Stimulated activated CD4-positive, alpha-beta T cell treated with anti-CD3 and anti-CD28 coated beads, TNF-alpha, amount 100 ng/mL, for 4 hours (primary cell): ENCODE measurements at regions not wholly inside any gene's neighbourhood (a gene's known extent, or its start where the extent isn't known, plus 50 kb on each side); places are given as distances from the start of the nearest gene placed in this dataset.
"Not testable (repeated sequence)": the region's sequence is repeated elsewhere in the genome, so short reads cannot be mapped to it uniquely, and the experiment has no call there.

Experiments
- DNase-seq, 3 experiments: peaks; one replicate each; pipeline ENCODE4 v3.0.0-alpha.2; 2020; ENCODE audit warnings: low read depth in 3 of 3

GRCh38 chr16:29199626-29200025 is 206.9 kb downstream of the NPIPB11 start:
- not testable (repeated sequence) for DNase-seq

GRCh38 chr16:29198731-29199521 is 207.6 kb downstream of the NPIPB11 start:
- no peak for DNase-seq

DNA sequence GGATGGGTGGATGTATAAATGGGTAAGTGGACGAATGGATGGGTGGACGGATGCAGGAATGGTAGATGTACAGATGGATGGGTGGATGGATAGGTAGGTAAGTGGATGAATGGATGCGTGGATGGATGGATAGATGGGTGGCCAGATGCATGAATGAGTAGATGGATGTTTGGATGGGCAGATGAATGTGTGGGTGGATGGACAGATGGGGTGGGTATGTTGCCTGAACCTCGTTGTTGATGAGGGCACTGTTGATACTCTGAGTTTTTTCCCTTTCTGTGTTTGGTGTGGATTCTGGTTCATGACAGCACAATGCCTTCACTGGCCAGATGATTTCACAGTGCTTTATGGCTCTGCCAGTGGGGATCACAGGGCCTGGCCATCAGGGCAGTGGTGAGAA is 208.3 kb downstream of the NPIPB11 start:
- DNase-seq: no peak

- DNase-seq: not testable (repeated sequence)
Measured at GRCh38 chr16:29197494-29198100, 208.9 kb downstream of the NPIPB11 start.

DNA sequence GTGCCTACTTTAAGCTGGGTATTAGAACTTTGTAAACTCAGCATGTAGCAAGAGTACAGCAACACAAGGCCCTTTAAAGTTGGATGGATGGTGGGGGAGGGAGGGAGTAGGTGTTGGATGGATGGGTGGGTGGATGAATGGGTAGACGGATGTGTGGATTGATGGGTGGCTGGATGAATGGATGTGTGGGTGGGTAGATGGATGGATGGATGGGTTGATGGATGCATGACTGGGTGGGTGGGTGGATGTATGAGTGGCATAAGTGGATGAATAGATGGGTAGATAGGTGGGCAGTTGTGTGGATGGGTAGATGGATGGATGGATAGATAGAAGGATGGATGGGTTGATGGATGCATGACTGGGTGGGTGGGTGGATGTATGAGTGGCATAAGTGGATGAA is 209.8 kb downstream of the NPIPB11 start:
- DNase-seq: not testable (repeated sequence)

- DNase-seq: not testable (repeated sequence)
Measured at GRCh38 chr16:29195116-29195872, 210.4 kb downstream of the LAT start.

DNA sequence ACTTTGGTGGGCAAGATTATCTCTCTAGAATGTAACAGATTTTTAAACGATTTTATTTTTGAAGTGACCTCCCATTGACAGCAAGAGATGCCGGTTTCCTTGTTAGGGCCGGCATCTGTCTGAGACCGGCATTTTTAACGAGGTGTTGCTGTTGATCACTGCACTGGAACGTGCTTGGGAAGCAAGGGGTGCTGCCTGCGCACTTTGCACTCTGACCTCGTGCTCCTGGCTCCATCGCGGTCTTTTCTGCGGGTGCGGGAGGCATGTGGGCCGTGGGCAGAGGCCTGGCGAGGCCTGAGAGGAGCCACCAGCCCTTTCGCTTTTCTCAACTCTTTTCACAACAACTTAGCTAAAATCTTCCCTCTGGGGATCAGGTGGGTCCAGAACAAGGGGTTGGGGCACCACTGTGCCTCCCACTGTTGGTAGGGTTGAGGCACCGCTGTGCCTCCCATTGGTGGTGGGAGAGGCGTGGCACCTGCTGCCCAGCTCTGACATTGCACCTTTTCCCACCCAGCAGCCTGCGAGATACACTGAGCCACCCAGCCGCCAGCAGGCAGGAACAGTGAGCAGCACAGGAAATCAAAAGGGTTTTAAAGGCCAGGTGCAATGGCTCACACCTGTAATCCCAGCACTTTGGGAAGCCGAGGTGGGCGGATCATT is 209.5 kb downstream of the LAT start:
- DNase-seq: not testable (repeated sequence)

GRCh38 chr16:29193634-29194033 is 208.8 kb downstream of the LAT start:
- not testable (repeated sequence) for DNase-seq

DNA sequence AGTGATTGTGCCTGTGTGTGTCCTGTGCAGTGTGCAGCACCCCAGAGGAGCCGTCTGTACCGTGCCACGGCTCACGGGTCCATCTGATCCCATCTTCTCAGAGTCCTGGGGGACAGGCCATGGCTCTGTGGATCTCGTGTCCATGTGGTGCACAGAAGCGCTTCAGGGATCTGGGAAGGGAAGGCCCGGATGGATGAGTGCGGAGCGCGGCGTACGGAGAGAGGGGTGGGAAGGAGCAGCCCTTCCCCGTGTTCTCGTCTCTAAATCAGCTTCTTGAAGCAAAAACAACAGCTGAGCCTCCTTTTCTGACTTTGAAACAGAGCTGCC is 208.4 kb downstream of the LAT start:
- DNase-seq: not testable (repeated sequence)

DNA sequence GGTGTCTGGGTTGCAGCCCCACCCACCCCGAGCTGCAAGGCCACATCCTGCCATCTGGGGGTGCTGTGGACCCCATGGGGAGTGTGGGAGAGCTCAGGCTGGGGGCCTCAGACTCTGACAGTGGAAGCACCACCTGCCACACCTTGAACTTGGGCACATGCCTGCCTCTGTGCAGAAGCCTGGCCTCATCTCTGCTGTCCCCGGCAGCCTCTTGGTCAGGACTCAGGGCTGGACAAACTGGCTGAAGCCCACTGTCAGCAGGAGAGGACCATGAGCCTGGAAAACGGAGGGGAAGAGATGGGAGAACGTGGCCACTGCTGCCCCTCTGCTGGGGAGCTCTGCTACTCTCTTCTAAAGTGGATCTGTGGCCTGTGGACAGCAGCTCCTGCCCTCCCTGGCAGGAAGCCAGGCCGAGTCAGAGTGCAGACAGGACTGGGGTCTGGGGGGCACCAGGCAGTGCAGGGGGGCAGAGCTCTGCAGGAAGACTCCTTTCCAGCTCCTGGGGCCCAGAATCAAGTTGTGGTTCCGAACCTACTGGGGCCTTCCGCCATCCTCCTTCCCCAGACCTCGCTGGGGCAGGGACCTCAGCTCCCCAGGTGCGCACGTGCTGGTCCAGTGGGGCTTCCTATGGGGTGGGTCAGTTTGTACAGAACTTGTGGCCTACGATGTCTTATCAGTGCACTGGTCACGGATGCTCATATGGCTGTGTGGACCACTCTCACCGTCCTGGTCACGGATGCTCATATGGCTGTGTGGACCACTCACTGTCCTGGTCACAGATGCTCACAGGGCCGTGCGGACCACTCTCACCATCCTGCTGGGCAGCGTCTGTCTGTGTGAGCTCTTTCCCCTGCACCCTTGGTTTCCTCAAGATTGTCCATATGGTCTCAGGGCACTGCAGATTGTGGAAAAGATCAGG is 207.7 kb downstream of the LAT start:
- no peak for DNase-seq

DNA sequence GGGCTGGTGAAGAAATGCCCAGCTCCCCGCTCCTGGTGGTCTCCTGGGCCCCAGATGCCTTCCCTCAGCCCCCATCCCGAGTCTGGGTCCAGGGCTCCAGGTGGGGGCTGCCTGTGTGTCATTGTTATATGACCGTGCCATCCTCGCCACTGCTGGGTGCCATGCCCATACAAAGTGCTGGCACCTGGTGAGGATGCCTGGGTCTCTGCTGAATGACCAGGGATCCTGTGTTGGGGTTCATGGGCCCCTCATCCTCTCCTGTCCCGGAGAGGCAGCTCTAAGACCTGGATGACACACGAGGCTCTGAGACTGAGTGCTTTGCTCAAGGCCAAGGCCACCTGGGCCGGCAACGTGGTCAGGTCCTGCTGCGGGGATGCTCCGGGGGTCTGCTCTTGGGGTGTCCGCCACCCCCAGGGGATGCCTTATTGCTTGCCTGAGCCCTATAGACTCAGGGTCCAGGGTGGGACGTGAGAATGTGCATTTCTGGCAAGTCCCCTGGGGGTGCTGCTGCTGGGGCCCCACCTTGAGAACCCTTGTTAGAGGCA is 206.9 kb downstream of the LAT start:
- not testable (repeated sequence) for DNase-seq

- DNase-seq: not testable (repeated sequence)
Measured at GRCh38 chr16:29190553-29191431, 205.9 kb downstream of the LAT start.

- DNase-seq: not testable (repeated sequence)
Measured at GRCh38 chr16:29188806-29189205, 204.0 kb downstream of the LAT start.

- not testable (repeated sequence) for DNase-seq
Measured at GRCh38 chr16:29186306-29187220, 201.7 kb downstream of the LAT start.

- not testable (repeated sequence) for DNase-seq
Measured at GRCh38 chr16:29185872-29186271, 201.0 kb downstream of the LAT start.

DNA sequence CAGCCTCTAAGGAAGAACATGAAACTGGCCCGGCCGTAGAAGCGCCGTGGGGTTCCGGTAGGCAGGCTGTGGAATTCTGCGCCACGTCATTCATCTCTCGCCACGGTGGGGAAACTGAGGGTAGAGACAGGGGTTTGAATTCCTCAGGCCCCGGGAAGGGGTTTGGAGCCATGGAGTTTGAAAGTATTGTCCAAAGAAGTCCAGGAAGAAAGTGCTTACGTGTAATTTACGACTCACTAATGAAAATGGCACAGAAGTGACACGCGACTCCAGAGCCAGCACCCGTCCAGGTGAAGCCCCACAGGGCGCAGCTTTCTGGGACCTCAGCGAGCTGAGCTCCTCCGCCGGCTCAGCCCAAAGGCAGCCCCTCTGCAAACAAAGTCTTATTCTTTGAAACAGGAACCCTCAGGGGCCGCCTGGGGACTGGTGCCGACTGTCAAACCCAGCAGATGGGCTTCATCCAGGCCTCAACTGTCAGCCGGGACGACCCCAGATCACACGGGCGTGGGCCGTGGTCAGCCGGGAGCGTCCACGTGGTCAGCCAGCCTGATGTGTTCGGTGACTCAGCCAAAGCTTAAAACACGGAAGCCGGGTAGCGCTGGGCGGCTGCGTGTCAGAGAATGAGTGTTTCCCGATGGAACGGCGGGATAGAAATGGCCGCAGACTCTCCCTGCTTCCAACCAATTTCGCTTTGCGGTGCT is 200.0 kb downstream of the LAT start:
- DNase-seq: not testable (repeated sequence)

GRCh38 chr16:29182940-29183868 is 198.4 kb downstream of the LAT start:
- not testable (repeated sequence) for DNase-seq
